GM23248 (cell line): ENCODE measurements at regions not wholly inside any gene's neighbourhood (a gene's known extent, or its start where the extent isn't known, plus 50 kb on each side); places are given as distances from the start of the nearest gene placed in this dataset.

Experiments used
- EZH2 ChIP-seq: fragments of 200-600 bp; sonication (generic); IDR thresholded peaks from 2 replicates; pipeline ENCODE4 v1.6.1; 2018; ENCODE audit warnings: antibody characterized with exemption, mild to moderate bottlenecking; ENCODE audit not compliant: insufficient read depth, poor library complexity, severe bottlenecking
- EZH2phosphoT487 ChIP-seq: fragments of 200-600 bp; sonication (generic); IDR thresholded peaks from 2 replicates; pipeline ENCODE4 v1.6.1; 2018; ENCODE audit warnings: antibody characterized with exemption, moderate library complexity, mild to moderate bottlenecking, low read depth; ENCODE audit not compliant: insufficient read depth

DNA sequence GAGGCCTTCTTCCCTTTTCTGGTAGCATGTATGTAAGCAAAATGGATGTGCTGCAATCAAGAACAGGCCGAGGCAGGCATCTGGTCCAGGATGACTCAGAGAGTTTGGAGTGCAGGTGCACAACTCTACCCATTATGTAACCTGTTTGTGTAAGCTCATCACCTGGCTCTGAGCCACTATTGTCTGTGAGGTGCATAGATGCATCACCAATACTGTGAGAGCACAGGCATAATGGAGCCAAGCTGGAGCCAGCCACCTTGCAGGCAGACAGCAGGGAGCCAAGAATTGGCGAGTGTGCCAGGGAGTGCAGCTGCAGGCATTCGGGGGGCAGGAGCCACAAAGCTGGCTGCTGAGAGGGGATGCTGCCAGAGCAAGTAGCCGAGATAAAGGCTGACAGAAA is 549.9 kb upstream of the RGS18 start:
- TF ChIP-seq EZH2 = no peak
- no peak for TF ChIP-seq EZH2phosphoT487
